Right lobe of liver (tissue), 4 donors: ENCODE measurements at regions not wholly inside any gene's neighbourhood (a gene's known extent, or its start where the extent isn't known, plus 50 kb on each side); places are given as distances from the start of the nearest gene placed in this dataset.

Experiments used
- POLR2A ChIP-seq: fragments of 450-650 bp; IDR thresholded peaks from one replicate; pipeline ENCODE4 v1.6.1; 2017; ENCODE audit warnings: antibody characterized with exemption, mild to moderate bottlenecking
- TF ChIP-seq, protein P1 (sequence below), 4 donors: fragments of 200-600 bp in 3 of 4; fragments of 450-650 bp in 1 of 4; IDR thresholded peaks; one replicate each; pipeline versions ENCODE4 v1.5.1 to v1.8.0; 2016 to 2022; ENCODE audit warnings: antibody characterized with exemption in 4 of 4, mild to moderate bottlenecking in 2 of 4
- donor health status: DM: no; HTN: no; CAD: no.
- donor health status: DM: no; HTN: no; CAD: no.
- donor health status: DM: no; HTN: yes; CAD: no.

DNA sequence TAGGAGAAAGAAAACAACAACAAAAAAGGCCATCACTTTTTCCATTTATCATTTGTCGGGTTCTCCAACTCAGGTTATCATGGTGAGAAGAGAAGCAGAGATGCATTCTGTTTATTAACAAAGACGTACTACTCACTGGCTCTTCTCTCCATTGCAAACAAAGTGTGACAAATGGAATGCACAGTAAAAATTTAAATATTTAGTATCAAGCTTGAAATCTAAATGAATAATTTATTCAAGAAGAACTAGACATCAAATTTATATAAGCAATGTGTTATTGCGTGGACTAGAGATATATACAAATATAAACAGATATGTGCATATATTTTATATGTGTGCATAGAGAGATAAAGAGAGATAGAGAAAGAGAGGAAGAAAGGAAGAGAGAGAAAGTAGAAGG, 236.5 kb downstream of the DSEL start:
- TF ChIP-seq, protein P1, sequence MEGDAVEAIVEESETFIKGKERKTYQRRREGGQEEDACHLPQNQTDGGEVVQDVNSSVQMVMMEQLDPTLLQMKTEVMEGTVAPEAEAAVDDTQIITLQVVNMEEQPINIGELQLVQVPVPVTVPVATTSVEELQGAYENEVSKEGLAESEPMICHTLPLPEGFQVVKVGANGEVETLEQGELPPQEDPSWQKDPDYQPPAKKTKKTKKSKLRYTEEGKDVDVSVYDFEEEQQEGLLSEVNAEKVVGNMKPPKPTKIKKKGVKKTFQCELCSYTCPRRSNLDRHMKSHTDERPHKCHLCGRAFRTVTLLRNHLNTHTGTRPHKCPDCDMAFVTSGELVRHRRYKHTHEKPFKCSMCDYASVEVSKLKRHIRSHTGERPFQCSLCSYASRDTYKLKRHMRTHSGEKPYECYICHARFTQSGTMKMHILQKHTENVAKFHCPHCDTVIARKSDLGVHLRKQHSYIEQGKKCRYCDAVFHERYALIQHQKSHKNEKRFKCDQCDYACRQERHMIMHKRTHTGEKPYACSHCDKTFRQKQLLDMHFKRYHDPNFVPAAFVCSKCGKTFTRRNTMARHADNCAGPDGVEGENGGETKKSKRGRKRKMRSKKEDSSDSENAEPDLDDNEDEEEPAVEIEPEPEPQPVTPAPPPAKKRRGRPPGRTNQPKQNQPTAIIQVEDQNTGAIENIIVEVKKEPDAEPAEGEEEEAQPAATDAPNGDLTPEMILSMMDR (IDR thresholded peaks at IDR 0.05): no peak
- no peak for TF ChIP-seq POLR2A
